Peyer's patch (tissue), 4 donors: ENCODE measurements at regions not wholly inside any gene's neighbourhood (a gene's known extent, or its start where the extent isn't known, plus 50 kb on each side); places are given as distances from the start of the nearest gene placed in this dataset.

Experiments
- CTCF ChIP-seq, 6 experiments: fragments of 450-650 bp in 4 of 6; fragments of 200-600 bp in 2 of 6; sonication (generic) in 1 of 6; IDR thresholded peaks; one replicate each; pipeline ENCODE4 v1.5.1; 2017 to 2019; ENCODE audit warnings: antibody characterized with exemption in 6 of 6, mild to moderate bottlenecking in 3 of 6, moderate library complexity in 1 of 6
- POLR2A ChIP-seq, 2 donors: fragments of 450-650 bp; IDR thresholded peaks; one replicate each; pipeline ENCODE4 v1.5.1; 2017; ENCODE audit warnings: antibody characterized with exemption in 2 of 2, mild to moderate bottlenecking in 2 of 2, moderate library complexity in 2 of 2

GRCh38 chr7:98784216-98784785 lies 85.5 kb downstream of the TMEM130 start:
- TF ChIP-seq POLR2A (IDR thresholded peaks at IDR 0.05) (no peak), CTCF (IDR thresholded peaks at IDR 0.05) (no peak)
